ENCODE measurements at regions not wholly inside any gene's neighbourhood (a gene's known extent, or its start where the extent isn't known, plus 50 kb on each side); places are given as distances from the start of the nearest gene placed in this dataset.

DNA sequence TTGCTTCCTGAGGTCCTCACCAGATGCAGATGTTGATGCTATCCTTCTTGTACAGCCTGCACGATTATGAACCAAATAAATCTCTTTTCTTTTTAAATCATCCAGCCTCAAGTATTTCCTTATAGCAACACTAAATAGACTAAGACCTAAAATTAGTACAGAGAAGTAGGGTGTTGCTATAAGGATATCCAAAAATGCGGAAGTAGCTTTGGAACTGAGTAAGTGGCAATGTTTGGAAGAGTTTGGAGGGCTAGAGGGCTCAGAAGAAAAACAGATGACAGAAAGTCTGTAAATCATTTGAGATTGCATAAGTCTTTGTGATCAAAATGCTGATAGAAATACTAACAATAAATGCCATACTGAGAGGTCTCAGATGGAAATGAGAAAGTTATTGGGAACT lies 894.9 kb downstream of the DIPK2A start:
- TF ChIP-seq, protein P1, sequence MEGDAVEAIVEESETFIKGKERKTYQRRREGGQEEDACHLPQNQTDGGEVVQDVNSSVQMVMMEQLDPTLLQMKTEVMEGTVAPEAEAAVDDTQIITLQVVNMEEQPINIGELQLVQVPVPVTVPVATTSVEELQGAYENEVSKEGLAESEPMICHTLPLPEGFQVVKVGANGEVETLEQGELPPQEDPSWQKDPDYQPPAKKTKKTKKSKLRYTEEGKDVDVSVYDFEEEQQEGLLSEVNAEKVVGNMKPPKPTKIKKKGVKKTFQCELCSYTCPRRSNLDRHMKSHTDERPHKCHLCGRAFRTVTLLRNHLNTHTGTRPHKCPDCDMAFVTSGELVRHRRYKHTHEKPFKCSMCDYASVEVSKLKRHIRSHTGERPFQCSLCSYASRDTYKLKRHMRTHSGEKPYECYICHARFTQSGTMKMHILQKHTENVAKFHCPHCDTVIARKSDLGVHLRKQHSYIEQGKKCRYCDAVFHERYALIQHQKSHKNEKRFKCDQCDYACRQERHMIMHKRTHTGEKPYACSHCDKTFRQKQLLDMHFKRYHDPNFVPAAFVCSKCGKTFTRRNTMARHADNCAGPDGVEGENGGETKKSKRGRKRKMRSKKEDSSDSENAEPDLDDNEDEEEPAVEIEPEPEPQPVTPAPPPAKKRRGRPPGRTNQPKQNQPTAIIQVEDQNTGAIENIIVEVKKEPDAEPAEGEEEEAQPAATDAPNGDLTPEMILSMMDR (conservative IDR thresholded peaks at IDR 0.05): no peak
- no peak for TF ChIP-seq EZH2 (IDR thresholded peaks at IDR 0.05; ENCODE audit: low read depth)

Measured in PC-9 (cell line).